ENCODE measurements at regions not wholly inside any gene's neighbourhood (a gene's known extent, or its start where the extent isn't known, plus 50 kb on each side); places are given as distances from the start of the nearest gene placed in this dataset.

DNA sequence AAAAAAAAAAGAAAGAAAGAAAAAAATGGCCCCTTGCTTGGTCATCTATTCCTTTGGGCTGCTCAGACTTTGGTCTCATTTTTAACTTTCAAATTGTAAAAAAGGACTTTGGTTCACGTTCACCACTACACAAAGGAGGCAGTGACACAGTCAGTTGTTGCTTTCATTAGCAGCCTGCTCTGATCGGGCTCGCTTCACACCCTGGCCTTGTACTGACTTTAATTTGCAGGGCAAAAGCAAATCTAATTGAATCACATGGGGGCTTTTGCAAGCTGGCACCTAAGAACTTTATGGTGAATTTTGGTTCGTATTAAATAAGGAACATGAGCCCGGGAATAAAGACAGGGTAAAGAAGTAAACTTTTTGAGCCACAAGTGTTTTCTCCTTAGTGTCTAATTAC lies 103.6 kb upstream of the CDH11 start:
- no peaks in the 10 kb centered on the region for H3K36me3 ChIP-seq (ENCODE audit: insufficient read depth, low read length)
- no peaks in the 10 kb centered on the region for H4K20me1 ChIP-seq (ENCODE audit: insufficient read depth, low read length)
- H3K4me1 ChIP-seq (ENCODE audit: insufficient read depth, low read length, poor library complexity, severe bottlenecking): no peaks in the 10 kb centered on the region
- no peaks in the 10 kb centered on the region for H3K9me3 ChIP-seq (ENCODE audit: low read length)
- no peaks in the 10 kb centered on the region for H3K79me2 ChIP-seq (ENCODE audit: insufficient read depth, low read depth, low read length)
- H3K9me2 ChIP-seq (ENCODE audit: insufficient read depth, low read length): no peaks in the 10 kb centered on the region
- intact Hi-C loops (cut with micrococcal nuclease; ENCODE audit: unreplicated experiment): no loop called here
- no peak for DNase-seq (ENCODE audit: low spot score)
- H3K27ac ChIP-seq (ENCODE audit: low read depth, low read length, poor library complexity, severe bottlenecking): no peak overlapping the region
- no TSS peak for BruUV-seq (replicated peaks)
- H2AFZ ChIP-seq (ENCODE audit: low read length): no peak overlapping the region
- ChIA-PET POLR2A (no interaction called here), CTCF (ENCODE audit: unreplicated experiment) (no interaction called here)
- H3K4me2 ChIP-seq (ENCODE audit: low read length): no peak overlapping the region
- no peak for TF ChIP-seq EZH2phosphoT487 (IDR thresholded peaks at IDR 0.05; ENCODE audit: borderline replicate concordance, low read depth, low read length)
- TF ChIP-seq, protein P1, sequence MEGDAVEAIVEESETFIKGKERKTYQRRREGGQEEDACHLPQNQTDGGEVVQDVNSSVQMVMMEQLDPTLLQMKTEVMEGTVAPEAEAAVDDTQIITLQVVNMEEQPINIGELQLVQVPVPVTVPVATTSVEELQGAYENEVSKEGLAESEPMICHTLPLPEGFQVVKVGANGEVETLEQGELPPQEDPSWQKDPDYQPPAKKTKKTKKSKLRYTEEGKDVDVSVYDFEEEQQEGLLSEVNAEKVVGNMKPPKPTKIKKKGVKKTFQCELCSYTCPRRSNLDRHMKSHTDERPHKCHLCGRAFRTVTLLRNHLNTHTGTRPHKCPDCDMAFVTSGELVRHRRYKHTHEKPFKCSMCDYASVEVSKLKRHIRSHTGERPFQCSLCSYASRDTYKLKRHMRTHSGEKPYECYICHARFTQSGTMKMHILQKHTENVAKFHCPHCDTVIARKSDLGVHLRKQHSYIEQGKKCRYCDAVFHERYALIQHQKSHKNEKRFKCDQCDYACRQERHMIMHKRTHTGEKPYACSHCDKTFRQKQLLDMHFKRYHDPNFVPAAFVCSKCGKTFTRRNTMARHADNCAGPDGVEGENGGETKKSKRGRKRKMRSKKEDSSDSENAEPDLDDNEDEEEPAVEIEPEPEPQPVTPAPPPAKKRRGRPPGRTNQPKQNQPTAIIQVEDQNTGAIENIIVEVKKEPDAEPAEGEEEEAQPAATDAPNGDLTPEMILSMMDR (conservative IDR thresholded peaks at IDR 0.05; ENCODE audit: low read length): no peak
- H3K4me3 ChIP-seq (ENCODE audit: low read depth, low read length, poor library complexity, severe bottlenecking): no peak overlapping the region

DNA sequence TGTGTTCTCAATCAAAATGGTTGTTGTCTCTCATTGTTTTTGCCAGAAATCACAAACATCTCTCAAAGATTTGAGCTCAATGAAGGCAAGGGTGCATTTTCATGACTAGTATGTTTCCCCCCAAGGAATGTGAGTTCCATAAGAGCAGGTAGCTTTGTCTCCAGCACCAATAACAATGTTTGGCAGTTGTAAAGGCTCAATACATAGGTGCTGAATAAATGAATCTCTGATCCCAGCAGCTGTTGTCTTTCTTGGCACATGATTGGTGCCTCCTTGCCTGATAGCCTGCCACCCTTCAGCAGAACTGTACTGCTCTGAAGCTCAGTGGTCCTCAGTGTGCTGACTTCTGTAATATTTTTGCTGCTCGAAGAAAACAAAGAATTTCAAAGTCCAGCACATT lies 103.1 kb upstream of the CDH11 start:
- no peaks in the 10 kb centered on the region for H4K20me1 ChIP-seq (ENCODE audit: insufficient read depth, low read length)
- H3K4me1 ChIP-seq (ENCODE audit: insufficient read depth, low read length, poor library complexity, severe bottlenecking): no peaks in the 10 kb centered on the region
- H3K9me2 ChIP-seq (ENCODE audit: insufficient read depth, low read length): no peaks in the 10 kb centered on the region
- H2AFZ ChIP-seq (ENCODE audit: low read length): no peak overlapping the region
- ChIA-PET POLR2A (no interaction called here), CTCF (ENCODE audit: unreplicated experiment) (no interaction called here)
- H3K4me2 ChIP-seq (ENCODE audit: low read length): no peak overlapping the region
- no peak overlapping the region for H3K27ac ChIP-seq (ENCODE audit: low read depth, low read length, poor library complexity, severe bottlenecking)
- no peaks in the 10 kb centered on the region for H3K79me2 ChIP-seq (ENCODE audit: insufficient read depth, low read depth, low read length)
- H3K36me3 ChIP-seq (ENCODE audit: insufficient read depth, low read length): no peaks in the 10 kb centered on the region
- DNase-seq (ENCODE audit: low spot score): no peak
- intact Hi-C loops (cut with micrococcal nuclease; ENCODE audit: unreplicated experiment): no loop called here
- H3K4me3 ChIP-seq (ENCODE audit: low read depth, low read length, poor library complexity, severe bottlenecking): no peak overlapping the region
- no TSS peak for BruUV-seq (replicated peaks)
- H3K9me3 ChIP-seq (ENCODE audit: low read length): no peaks in the 10 kb centered on the region
- TF ChIP-seq, protein P1 (conservative IDR thresholded peaks at IDR 0.05; ENCODE audit: low read length): no peak

DNA sequence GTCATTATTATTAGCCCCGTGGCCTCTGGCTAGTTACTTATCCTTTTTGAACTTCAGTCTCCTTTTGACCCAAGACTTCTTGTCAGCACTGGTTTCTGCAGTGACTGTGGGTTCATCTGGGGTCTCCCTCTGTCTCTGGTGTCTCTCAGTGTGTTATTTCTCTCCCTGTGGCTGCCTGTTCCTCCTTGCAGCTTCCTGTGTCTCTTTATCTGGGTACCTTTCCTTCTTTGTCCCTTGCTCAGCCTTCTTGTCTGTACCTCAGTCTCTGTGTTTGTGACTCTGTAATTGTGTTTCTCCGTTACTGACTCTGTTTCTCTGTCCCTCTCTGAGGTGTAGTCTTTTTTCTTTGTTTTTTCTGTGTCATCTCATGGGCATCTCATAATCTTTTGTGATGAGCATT lies 102.6 kb upstream of the CDH11 start:
- ChIA-PET POLR2A (no interaction called here), CTCF (ENCODE audit: unreplicated experiment) (no interaction called here)
- intact Hi-C loops (cut with micrococcal nuclease; ENCODE audit: unreplicated experiment): no loop called here
- DNase-seq (ENCODE audit: low spot score): no peak
- no peaks in the 10 kb centered on the region for H3K4me1 ChIP-seq (ENCODE audit: insufficient read depth, low read length, poor library complexity, severe bottlenecking)
- no peaks in the 10 kb centered on the region for H3K36me3 ChIP-seq (ENCODE audit: insufficient read depth, low read length)
- no peaks in the 10 kb centered on the region for H3K9me3 ChIP-seq (ENCODE audit: low read length)
- no peaks in the 10 kb centered on the region for H3K79me2 ChIP-seq (ENCODE audit: insufficient read depth, low read depth, low read length)
- BruUV-seq (replicated peaks): no TSS peak
- H3K4me3 ChIP-seq (ENCODE audit: low read depth, low read length, poor library complexity, severe bottlenecking): no peak overlapping the region
- TF ChIP-seq EZH2phosphoT487 (IDR thresholded peaks at IDR 0.05; ENCODE audit: borderline replicate concordance, low read depth, low read length): no peak
- TF ChIP-seq, protein P1 (conservative IDR thresholded peaks at IDR 0.05; ENCODE audit: low read length): no peak
- H3K9me2 ChIP-seq (ENCODE audit: insufficient read depth, low read length): no peaks in the 10 kb centered on the region
- H2AFZ ChIP-seq (ENCODE audit: low read length): no peak overlapping the region
- H4K20me1 ChIP-seq (ENCODE audit: insufficient read depth, low read length): no peaks in the 10 kb centered on the region
- H3K27ac ChIP-seq (ENCODE audit: low read depth, low read length, poor library complexity, severe bottlenecking): no peak overlapping the region
- no peak overlapping the region for H3K4me2 ChIP-seq (ENCODE audit: low read length)
